IMR-90 (cell line): ENCODE measurements at regions not wholly inside any gene's neighbourhood (a gene's known extent, or its start where the extent isn't known, plus 50 kb on each side); places are given as distances from the start of the nearest gene placed in this dataset.

Experiments
- ATAC-seq: fragments of 200-7000 bp; cut with Tn5 transposase; 2 replicates; pipeline ENCODE4 v1.9.1; 2020; ENCODE audit warnings: low read depth, mild to moderate bottlenecking, moderate library complexity
- BruUV-seq: library from RNA; stranded (reverse); fragments of 400-500 nt; replicated peaks from 2 replicates; lab custom pipeline; 2021; lab: Mats Ljungman, UMichigan
- CTCF ChIA-PET: fragments of 300-600 bp; formaldehyde crosslinking; extraction: SDS; loops from one replicate; lab custom pipeline; 2021; ENCODE audit warnings: antibody characterized with exemption; lab: Yijun Ruan, JAX
- POLR2A ChIA-PET: fragments of 300-600 bp; sonication (Branson Sonifier 250); formaldehyde crosslinking; loops from one replicate; lab custom pipeline; 2022; ENCODE audit warnings: antibody characterized with exemption; ENCODE audit not compliant: unreplicated experiment; lab: Charles Lee
- DNase-seq: peaks from one replicate; pipeline ENCODE4 v3.0.0; 2013
- H2AFZ ChIP-seq: replicated peaks from 2 replicates; pipeline ENCODE3; 2013; ENCODE audit warnings: low read length, mild to moderate bottlenecking; ENCODE audit not compliant: poor library complexity
- H2AK5ac ChIP-seq: 2 replicates; pipeline ENCODE4 v1.6.1; 2013; ENCODE audit warnings: low read depth, low read length, inconsistent platforms
- H2AK9ac ChIP-seq: replicated peaks from 2 replicates; pipeline ENCODE3; 2013; ENCODE audit warnings: mild to moderate bottlenecking, low read depth, low read length, moderate library complexity; ENCODE audit not compliant: poor library complexity
- H2BK120ac ChIP-seq: 2 replicates; pipeline ENCODE4 v1.6.1; 2013; ENCODE audit warnings: low read depth, low read length, inconsistent platforms
- H2BK15ac ChIP-seq: 3 replicates; pipeline ENCODE4 v1.6.1; 2013; ENCODE audit warnings: low read depth, low read length, inconsistent platforms
- H2BK20ac ChIP-seq: 2 replicates; pipeline ENCODE4 v1.6.1; 2013; ENCODE audit warnings: low read depth, mild to moderate bottlenecking, inconsistent platforms, low read length, moderate library complexity
- H2BK5ac ChIP-seq: 2 replicates; pipeline ENCODE4 v1.6.1; 2013; ENCODE audit warnings: mild to moderate bottlenecking, low read depth, low read length, inconsistent platforms; ENCODE audit not compliant: poor library complexity, severe bottlenecking
- H3K14ac ChIP-seq: replicated peaks from 2 replicates; pipeline ENCODE4 v1.6.1; 2013; ENCODE audit warnings: low read depth, low read length, inconsistent platforms
- H3K18ac ChIP-seq: 2 replicates; pipeline ENCODE4 v1.6.1; 2013; ENCODE audit warnings: low read depth, low read length, control low read depth
- H3K23ac ChIP-seq: 2 replicates; pipeline ENCODE4 v1.6.1; 2013; ENCODE audit warnings: low read depth, low read length, inconsistent platforms
- H3K27ac ChIP-seq: 2 replicates; pipeline ENCODE4 v1.5.1; 2013; ENCODE audit warnings: mild to moderate bottlenecking, control low read depth, low read length; ENCODE audit not compliant: insufficient read depth
- H3K27me3 ChIP-seq: 2 replicates; pipeline ENCODE4 v1.6.1; 2013; ENCODE audit warnings: low read length; ENCODE audit not compliant: control insufficient read depth, insufficient read depth
- H3K36me3 ChIP-seq: 2 replicates; pipeline ENCODE4 v1.6.1; 2013; ENCODE audit warnings: low read length, mixed read lengths; ENCODE audit not compliant: control insufficient read depth, insufficient read depth
- H3K4ac ChIP-seq: 2 replicates; pipeline ENCODE4 v1.6.1; 2013; ENCODE audit warnings: low read depth, low read length, inconsistent platforms
- H3K4me1 ChIP-seq: 2 replicates; pipeline ENCODE4 v1.6.1; 2013; ENCODE audit warnings: low read length, mixed read lengths; ENCODE audit not compliant: control insufficient read depth, insufficient read depth
- H3K4me2 ChIP-seq: 2 replicates; pipeline ENCODE4 v1.6.1; 2013; ENCODE audit warnings: low read depth, mild to moderate bottlenecking, control low read depth, low read length, moderate library complexity
- H3K4me3 ChIP-seq: 2 replicates; pipeline ENCODE4 v1.5.1; 2013; ENCODE audit warnings: low read depth, mild to moderate bottlenecking, control low read depth, low read length, moderate library complexity; ENCODE audit not compliant: insufficient read depth
- H3K56ac ChIP-seq: 2 replicates; pipeline ENCODE4 v1.6.1; 2013; ENCODE audit warnings: low read length, inconsistent platforms; ENCODE audit not compliant: insufficient read depth; ENCODE audit errors: extremely low read depth
- H3K79me1 ChIP-seq, 2 experiments: 2 replicates each; pipeline ENCODE4 v1.6.1; 2013; ENCODE audit warnings: low read length in 2 of 2, inconsistent platforms in 1 of 2, low read depth in 1 of 2
- H3K9ac ChIP-seq: 2 replicates; pipeline ENCODE4 v1.6.1; 2013; ENCODE audit warnings: low read depth, low read length, control low read depth
- H3K9me1 ChIP-seq: 2 replicates; pipeline ENCODE4 v1.6.1; 2013; ENCODE audit warnings: low read length, inconsistent platforms; ENCODE audit not compliant: insufficient read depth
- H3K9me3 ChIP-seq: 2 replicates; pipeline ENCODE4 v1.6.1; 2013; ENCODE audit warnings: low read length; ENCODE audit not compliant: control insufficient read depth, insufficient read depth
- H4K20me1 ChIP-seq: 2 replicates; pipeline ENCODE4 v1.6.1; 2013; ENCODE audit warnings: low read length, inconsistent platforms; ENCODE audit not compliant: insufficient read depth
- H4K5ac ChIP-seq: 2 replicates; pipeline ENCODE4 v1.6.1; 2013; ENCODE audit warnings: mild to moderate bottlenecking, low read depth, low read length, control low read depth
- H4K8ac ChIP-seq, 2 experiments: 2 replicates each; pipeline ENCODE4 v1.6.1; 2013; ENCODE audit warnings: low read depth in 2 of 2, low read length in 2 of 2, control low read depth in 1 of 2, inconsistent platforms in 1 of 2
- H4K91ac ChIP-seq: 2 replicates; pipeline ENCODE4 v1.6.1; 2013; ENCODE audit warnings: low read depth, low read length, inconsistent platforms; ENCODE audit not compliant: insufficient read depth
- BHLHE40 ChIP-seq: fragments of 150-350 bp; IDR thresholded peaks from 2 replicates; pipeline ENCODE4 v1.6.1; 2016; ENCODE audit warnings: mild to moderate bottlenecking, low read depth, low read length
- CEBPB ChIP-seq: IDR thresholded peaks from 2 replicates; pipeline ENCODE4 v1.6.1; 2012; ENCODE audit warnings: low read depth, low read length, improper control_type of control experiment
- CHD1 ChIP-seq: IDR thresholded peaks from 2 replicates; pipeline ENCODE4 v1.6.1; 2012; ENCODE audit warnings: low read depth, low read length, improper control_type of control experiment
- CTCF ChIP-seq: conservative IDR thresholded peaks from 2 replicates; pipeline ENCODE4 v1.5.1; 2012; ENCODE audit warnings: mild to moderate bottlenecking, low read depth, low read length, improper control_type of control experiment
- ELK1 ChIP-seq: fragments of 150-350 bp; IDR thresholded peaks from 2 replicates; pipeline ENCODE4 v1.6.1; 2016; ENCODE audit warnings: low read depth, mild to moderate bottlenecking, low read length, moderate library complexity, borderline replicate concordance
- FOS ChIP-seq: fragments of 150-350 bp; IDR thresholded peaks from 2 replicates; pipeline ENCODE4 v1.6.1; 2016; ENCODE audit warnings: low read depth, low read length
- MAFK ChIP-seq: IDR thresholded peaks from 2 replicates; pipeline ENCODE4 v1.6.1; 2012; ENCODE audit warnings: low read depth, low read length, improper control_type of control experiment
- MAZ ChIP-seq: IDR thresholded peaks from 2 replicates; pipeline ENCODE4 v1.6.1; 2012; ENCODE audit warnings: low read depth, mild to moderate bottlenecking, low read length, improper control_type of control experiment, moderate library complexity, borderline replicate concordance
- MXI1 ChIP-seq: IDR thresholded peaks from 2 replicates; pipeline ENCODE4 v1.6.1; 2012; ENCODE audit warnings: low read depth, mild to moderate bottlenecking, low read length, moderate library complexity, borderline replicate concordance
- NFE2L2 ChIP-seq: fragments of 150-350 bp; IDR thresholded peaks from 2 replicates; pipeline ENCODE4 v1.6.1; 2016; ENCODE audit warnings: low read depth, mild to moderate bottlenecking, low read length
- POLR2A ChIP-seq: IDR thresholded peaks from 2 replicates; pipeline ENCODE4 v1.6.1; 2012; ENCODE audit warnings: mild to moderate bottlenecking, low read depth, low read length
- RAD21 ChIP-seq: IDR thresholded peaks from 2 replicates; pipeline ENCODE4 v1.6.1; 2012; ENCODE audit warnings: low read length, improper control_type of control experiment
- RCOR1 ChIP-seq: IDR thresholded peaks from 2 replicates; pipeline ENCODE4 v1.6.1; 2012; ENCODE audit warnings: mild to moderate bottlenecking, low read length, improper control_type of control experiment; ENCODE audit not compliant: insufficient replicate concordance
- RFX5 ChIP-seq: IDR thresholded peaks from 2 replicates; pipeline ENCODE4 v1.8.0; 2012; ENCODE audit warnings: low read depth, mild to moderate bottlenecking, low read length, moderate library complexity
- SMC3 ChIP-seq: fragments of 150-350 bp; IDR thresholded peaks from 2 replicates; pipeline ENCODE4 v1.6.1; 2016; ENCODE audit warnings: low read depth, mild to moderate bottlenecking, antibody characterized with exemption, low read length, moderate library complexity
- USF2 ChIP-seq: fragments of 150-350 bp; IDR thresholded peaks from 2 replicates; pipeline ENCODE4 v1.6.1; 2017; ENCODE audit warnings: mild to moderate bottlenecking, antibody characterized with exemption, low read length, low read depth
- WGBS, 2 experiments: methylation state at CpG; one replicate each; pipeline versions ENCODE4 v1.1.5 to v1.1.7; 2013; ENCODE audit warnings: missing lambda C conversion rate in 2 of 2; ENCODE audit not compliant: insufficient read length in 1 of 2; ENCODE audit errors: extremely low coverage in 2 of 2; 5-methylcytosine and 5-hydroxymethylcytosine counted together
- dilution Hi-C: fragments of 300-500 bp; cut with HindIII; formaldehyde crosslinking; loops from one replicate; pipeline ENCODE4 v1.14.3; 2018; ENCODE audit warnings: low sequenced_read_pairs; ENCODE audit not compliant: unreplicated experiment
- in situ Hi-C: fragments of 300-500 bp; cut with MboI; formaldehyde crosslinking; loops from 3 replicates; pipeline ENCODE4 v1.14.3; 2019; ENCODE audit warnings: low sequenced_read_pairs, inconsistent platforms, mixed read lengths
- intact Hi-C: fragments of 100-400 bp; cut with micrococcal nuclease; formaldehyde crosslinking; loops from 2 replicates; pipeline ENCODE4 v1.10.0; 2022

- H3K4me2 ChIP-seq = no peak overlapping the region
- H3K14ac ChIP-seq = no peak overlapping the region
- no peak overlapping the region for H2AK5ac ChIP-seq
- ChIA-PET CTCF (interaction anchor here (1.1 kb wide), 1 partner anchor 11 kb away, joined by 3 read pairs; no protein-coding TSS in a partner anchor), POLR2A (no interaction called here)
- H2BK20ac ChIP-seq = no peak overlapping the region
- H2BK120ac ChIP-seq = no peak overlapping the region
- no peak for TF ChIP-seq MAFK
- no peak for TF ChIP-seq BHLHE40
- TF ChIP-seq CTCF = no peak
- no peak for TF ChIP-seq ELK1
- no peak for TF ChIP-seq CHD1
- TF ChIP-seq SMC3 = no peak
- no peak for TF ChIP-seq RAD21
- TF ChIP-seq MXI1 = no peak
- TF ChIP-seq FOS = no peak
- no peak for TF ChIP-seq RCOR1
- no peak for TF ChIP-seq CEBPB
- TF ChIP-seq NFE2L2 = no peak
- TF ChIP-seq RFX5 = no peak
- no peak for TF ChIP-seq POLR2A
- no peak for TF ChIP-seq USF2
- TF ChIP-seq MAZ = no peak
- no peaks in the 10 kb centered on the region for H3K79me1 ChIP-seq
- H3K4me3 ChIP-seq = no peak overlapping the region
- no peaks in the 10 kb centered on the region for H3K9me1 ChIP-seq
- no peaks in the 10 kb centered on the region for H3K4me1 ChIP-seq
- dilution Hi-C loops = no loop called here
- intact Hi-C loops = no loop called here
- H4K5ac ChIP-seq = no peak overlapping the region
- peaks cover 5% of the 10 kb centered on the region; the same call in 1 of the 2 replicates for H4K20me1 ChIP-seq
- no peak overlapping the region for H2BK5ac ChIP-seq
- H4K91ac ChIP-seq = no peak overlapping the region
- no TSS peak for BruUV-seq
- H2AK9ac ChIP-seq = no peak overlapping the region
- H3K9me3 ChIP-seq = no peaks in the 10 kb centered on the region
- no peak overlapping the region for H3K9ac ChIP-seq
- no peaks in the 10 kb centered on the region for H3K36me3 ChIP-seq
- DNase-seq (no peak), ATAC-seq (no peak)
- H3K27ac ChIP-seq = no peak overlapping the region
- no peak overlapping the region for H3K56ac ChIP-seq
- no peak overlapping the region for H2BK15ac ChIP-seq
- in situ Hi-C loops = loop anchor here (25.0 kb wide), 2 partner anchors 455 to 655 kb away; partner anchors contain the start of genes NIFK and RNU4ATAC
- H3K23ac ChIP-seq = no peak overlapping the region
- H3K27me3 ChIP-seq = peaks cover 40% of the 10 kb centered on the region
- no peak overlapping the region for H3K4ac ChIP-seq
- no CpG with 5 or more reads among the region's 1 CpG for WGBS, 2 experiments
- no peak overlapping the region for H2AFZ ChIP-seq
- no peak overlapping the region for H3K18ac ChIP-seq
- H4K8ac ChIP-seq = no peak overlapping the region
Observed at GRCh38 chr2:121082191-121082590, 202.8 kb downstream of the TFCP2L1 start.
